ENCODE measurements at regions not wholly inside any gene's neighbourhood (a gene's known extent, or its start where the extent isn't known, plus 50 kb on each side); places are given as distances from the start of the nearest gene placed in this dataset.

DNA sequence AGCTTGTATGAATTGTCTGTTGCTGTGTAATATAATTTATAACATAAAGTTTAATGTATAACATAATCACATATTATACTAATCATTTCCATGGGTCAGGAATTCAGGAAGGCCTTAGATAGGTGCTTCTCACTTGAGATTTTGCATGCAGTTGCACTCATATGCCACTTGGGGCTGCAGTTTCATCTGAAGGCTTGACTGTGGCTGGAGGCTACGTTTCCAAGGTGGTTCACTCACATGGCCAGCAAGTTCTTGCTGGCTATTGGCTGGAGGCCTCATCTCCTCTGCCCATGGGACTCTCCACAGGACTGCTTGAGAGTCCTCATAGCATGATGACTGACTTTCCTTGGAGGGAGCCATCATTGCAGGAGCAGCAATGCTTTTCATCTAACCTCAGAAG, 53.4 kb upstream of the STX18 start:
- TF ChIP-seq POLR2A (IDR thresholded peaks at IDR 0.05) (no peak), POLR2AphosphoS5 (IDR thresholded peaks at IDR 0.05) (no peak)
- TF ChIP-seq, protein P1, sequence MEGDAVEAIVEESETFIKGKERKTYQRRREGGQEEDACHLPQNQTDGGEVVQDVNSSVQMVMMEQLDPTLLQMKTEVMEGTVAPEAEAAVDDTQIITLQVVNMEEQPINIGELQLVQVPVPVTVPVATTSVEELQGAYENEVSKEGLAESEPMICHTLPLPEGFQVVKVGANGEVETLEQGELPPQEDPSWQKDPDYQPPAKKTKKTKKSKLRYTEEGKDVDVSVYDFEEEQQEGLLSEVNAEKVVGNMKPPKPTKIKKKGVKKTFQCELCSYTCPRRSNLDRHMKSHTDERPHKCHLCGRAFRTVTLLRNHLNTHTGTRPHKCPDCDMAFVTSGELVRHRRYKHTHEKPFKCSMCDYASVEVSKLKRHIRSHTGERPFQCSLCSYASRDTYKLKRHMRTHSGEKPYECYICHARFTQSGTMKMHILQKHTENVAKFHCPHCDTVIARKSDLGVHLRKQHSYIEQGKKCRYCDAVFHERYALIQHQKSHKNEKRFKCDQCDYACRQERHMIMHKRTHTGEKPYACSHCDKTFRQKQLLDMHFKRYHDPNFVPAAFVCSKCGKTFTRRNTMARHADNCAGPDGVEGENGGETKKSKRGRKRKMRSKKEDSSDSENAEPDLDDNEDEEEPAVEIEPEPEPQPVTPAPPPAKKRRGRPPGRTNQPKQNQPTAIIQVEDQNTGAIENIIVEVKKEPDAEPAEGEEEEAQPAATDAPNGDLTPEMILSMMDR (IDR thresholded peaks at IDR 0.05 in 8 of 11, conservative IDR thresholded peaks at IDR 0.05 in 3 of 11): no peak

Measured in spleen (tissue), 7 donors.